HepG2 (cell line): ENCODE measurements at regions not wholly inside any gene's neighbourhood (a gene's known extent, or its start where the extent isn't known, plus 50 kb on each side); places are given as distances from the start of the nearest gene placed in this dataset.

Experiments used
- ATAC-seq: fragments of 200-7000 bp; cut with Tn5 transposase; 3 replicates; pipeline ENCODE4 v1.9.1; 2020; ENCODE audit warnings: mild to moderate bottlenecking, moderate library complexity
- BruUV-seq: library from RNA; stranded (reverse); fragments of 400-500 nt; replicated peaks from 2 replicates; lab custom pipeline; 2021; lab: Mats Ljungman, UMichigan
- CTCF ChIA-PET: fragments of 300-600 bp; formaldehyde crosslinking; extraction: SDS; loops from one replicate; lab custom pipeline; 2021; ENCODE audit warnings: low total read pairs, inconsistent platforms, low intra/inter-chr PET ratio; lab: Yijun Ruan, JAX
- POLR2A ChIA-PET: fragments of 350-600 bp; sonication (Branson Sonifier 250); formaldehyde crosslinking; loops from one replicate; lab custom pipeline; 2020; ENCODE audit warnings: antibody characterized with exemption, inconsistent platforms; lab: Yijun Ruan, JAX
- DNase-seq: peaks from one replicate; pipeline ENCODE4 v3.0.0-alpha.2; 2015; ENCODE audit warnings: low spot score
- FAIRE-seq: peaks from 3 replicates; lab custom pipeline; 2011; peaks lifted over from hg19 to GRCh38; lab: Jason Lieb, UNC
- H2AFZ ChIP-seq: one replicate; pipeline ENCODE4 v1.6.1; 2011; ENCODE audit warnings: low read length, inconsistent platforms
- H3K27ac ChIP-seq: fragments of 300-600 bp; 3 replicates; pipeline ENCODE4 v1.8.0; 2011; ENCODE audit warnings: mixed run types, mild to moderate bottlenecking, mixed read lengths, low read length, inconsistent platforms; ENCODE audit not compliant: insufficient read depth; ENCODE audit errors: extremely low read length
- H3K27me3 ChIP-seq, 2 experiments: fragments of 200-600 bp in 1 of 2; 2 replicates in 1 of 2; 3 replicates in 1 of 2; pipeline versions ENCODE4 v1.6.0 to v1.8.0; 2011; ENCODE audit warnings: low read length in 2 of 2, mild to moderate bottlenecking in 2 of 2, moderate library complexity in 2 of 2, inconsistent platforms in 1 of 2; ENCODE audit not compliant: insufficient read depth in 2 of 2, control insufficient read depth in 1 of 2
- H3K36me3 ChIP-seq, 2 experiments: fragments of 200-600 bp in 1 of 2; replicated peaks in 1 of 2; 2 replicates in 1 of 2; 3 replicates in 1 of 2; pipeline versions ENCODE4 v1.5.1 to v1.8.0; 2011; ENCODE audit warnings: low read length in 2 of 2, inconsistent platforms in 1 of 2; ENCODE audit not compliant: insufficient read depth in 2 of 2, control insufficient read depth in 1 of 2
- H3K4me1 ChIP-seq: 2 replicates; pipeline ENCODE4 v1.5.1; 2012; ENCODE audit warnings: low read length, inconsistent platforms; ENCODE audit not compliant: insufficient read depth
- H3K4me2 ChIP-seq: 2 replicates; pipeline ENCODE4 v1.6.0; 2011; ENCODE audit warnings: low read depth, low read length, inconsistent platforms
- H3K4me3 ChIP-seq, 3 experiments: fragments of 200-600 bp in 1 of 3; sonication (generic), shearing (Covaris generic) in 1 of 3; replicated peaks in 1 of 3; 2 replicates each; pipeline ENCODE4 v1.5.1; 2011 to 2016; ENCODE audit warnings: low read length in 3 of 3, inconsistent platforms in 2 of 3, low read depth in 2 of 3, mild to moderate bottlenecking in 2 of 3, control low read depth in 1 of 3, mixed read lengths in 1 of 3; ENCODE audit not compliant: insufficient read depth in 1 of 3
- H3K79me2 ChIP-seq: one replicate; pipeline ENCODE4 v1.6.1; 2011; ENCODE audit warnings: low read length, inconsistent platforms; ENCODE audit not compliant: insufficient read depth
- H3K9ac ChIP-seq: 2 replicates; pipeline ENCODE4 v1.6.0; 2011; ENCODE audit warnings: mild to moderate bottlenecking, low read depth, low read length, inconsistent platforms; ENCODE audit not compliant: insufficient read depth
- H3K9me3 ChIP-seq: 2 replicates; pipeline ENCODE4 v1.5.1; 2012; ENCODE audit warnings: mild to moderate bottlenecking, low read length
- H4K20me1 ChIP-seq: 2 replicates; pipeline ENCODE4 v1.6.0; 2011; ENCODE audit warnings: inconsistent platforms, mild to moderate bottlenecking, low read length, moderate library complexity; ENCODE audit not compliant: insufficient read depth
- ATF7 ChIP-seq, 2 experiments: fragments of 450-650 bp in 1 of 2; sonication (generic) in 1 of 2; formaldehyde crosslinking in 1 of 2; IDR thresholded peaks; 2 replicates each; pipeline versions ENCODE4 v1.4.0 to v1.6.1; 2016 to 2020; ENCODE audit warnings: antibody characterized with exemption in 1 of 2, mild to moderate bottlenecking in 1 of 2, missing genetic modification reagents in 1 of 2
- DNMT1 ChIP-seq: sonication (generic); formaldehyde crosslinking; IDR thresholded peaks from 2 replicates; pipeline ENCODE4 v1.5.1; 2020; ENCODE audit warnings: mild to moderate bottlenecking, missing genetic modification reagents
- EZH2 ChIP-seq: conservative IDR thresholded peaks from 2 replicates; pipeline ENCODE4 v1.6.1; 2012; ENCODE audit warnings: mild to moderate bottlenecking, low read depth, low read length, moderate library complexity
- MLX ChIP-seq: IDR thresholded peaks from 2 replicates; pipeline ENCODE4 v1.6.1; 2016
- PAF1 ChIP-seq: IDR thresholded peaks from 2 replicates; pipeline ENCODE4 v1.6.1; 2016; ENCODE audit warnings: missing genetic modification reagents, missing compliant biosample characterization
- RARG ChIP-seq: sonication (generic); formaldehyde crosslinking; IDR thresholded peaks from 2 replicates; pipeline ENCODE4 v1.4.0; 2020; ENCODE audit warnings: low read depth, mild to moderate bottlenecking, missing genetic modification reagents
- REL ChIP-seq: sonication (generic); formaldehyde crosslinking; conservative IDR thresholded peaks from 2 replicates; pipeline ENCODE4 v1.8.0; 2022; ENCODE audit warnings: mild to moderate bottlenecking, missing genetic modification reagents, moderate library complexity
- TGIF2 ChIP-seq: IDR thresholded peaks from 2 replicates; pipeline ENCODE4 v1.6.1; 2016; ENCODE audit warnings: control low read depth, missing compliant biosample characterization
- TRIM22 ChIP-seq: fragments of 450-650 bp; IDR thresholded peaks from 2 replicates; pipeline ENCODE4 v1.6.1; 2017
- U2AF2 ChIP-seq: fragments of 200-400 bp; formaldehyde crosslinking; IDR thresholded peaks from 2 replicates; pipeline ENCODE4 v1.6.1; 2017; ENCODE audit warnings: low read depth, mild to moderate bottlenecking, low read length
- ZNF383 ChIP-seq: sonication (generic); formaldehyde crosslinking; IDR thresholded peaks from 2 replicates; pipeline ENCODE4 v1.4.0; 2020; ENCODE audit warnings: missing genetic modification reagents, mild to moderate bottlenecking, borderline replicate concordance
- ZNF598 ChIP-seq: sonication (generic); formaldehyde crosslinking; IDR thresholded peaks from 2 replicates; pipeline ENCODE4 v1.5.1; 2020; ENCODE audit warnings: mild to moderate bottlenecking, missing genetic modification reagents, borderline replicate concordance
- ZNF713 ChIP-seq: sonication (generic); formaldehyde crosslinking; IDR thresholded peaks from 2 replicates; pipeline ENCODE4 v1.4.0; 2020; ENCODE audit warnings: mild to moderate bottlenecking, missing genetic modification reagents
- WGBS: methylation state at CpG from one replicate; pipeline ENCODE4 v1.1.6; 2017; ENCODE audit warnings: low lambda C conversion rate; 5-methylcytosine and 5-hydroxymethylcytosine counted together
- in situ Hi-C: cut with HindIII; loops from 2 replicates; pipeline ENCODE4 v1.10.0; 2017; ENCODE audit warnings: low pct_unique_long_range_greater_than_20kb; ENCODE audit not compliant: extremely low pct_ligation_motif_present
- intact Hi-C: fragments of 100-400 bp; cut with micrococcal nuclease; formaldehyde crosslinking; loops from one replicate; pipeline ENCODE4 v1.10.0; 2022; ENCODE audit not compliant: unreplicated experiment
- TF ChIP-seq, protein P1 (sequence below): sonication (generic); formaldehyde crosslinking; conservative IDR thresholded peaks from 2 replicates; pipeline ENCODE4 v1.8.0; 2022; ENCODE audit warnings: low read depth, missing genetic modification reagents
- TF ChIP-seq, protein P2 (sequence below): IDR thresholded peaks from 2 replicates; pipeline ENCODE4 v1.6.1; 2016; ENCODE audit warnings: missing biosample characterization, missing genetic modification reagents, low read depth

- TF ChIP-seq PAF1 (CRISPR knock-in tag), result no peak
- no peak overlapping the region for H3K4me3 ChIP-seq
- no peak for ATAC-seq
- no peak overlapping the region for H3K9ac ChIP-seq
- ChIA-PET CTCF (no interaction called here), POLR2A (no interaction called here)
- H3K4me2 ChIP-seq, result no peak overlapping the region
- no peak overlapping the region for H3K27ac ChIP-seq
- H3K36me3 ChIP-seq, result no peaks in the 10 kb centered on the region
- no TSS peak for BruUV-seq
- H3K27me3 ChIP-seq, result no peaks in the 10 kb centered on the region
- FAIRE-seq, result no peak
- 2% methylated on average over 7 of the region's 7 CpGs for WGBS
- H4K20me1 ChIP-seq, result no peaks in the 10 kb centered on the region
- in situ Hi-C loops, result no loop called here
- no peak overlapping the region for H2AFZ ChIP-seq
- no peaks in the 10 kb centered on the region for H3K4me1 ChIP-seq
- intact Hi-C loops, result no loop called here
- H3K79me2 ChIP-seq, result no peaks in the 10 kb centered on the region
- DNase-seq, result no peak
- H3K9me3 ChIP-seq, result peaks cover 59% of the 10 kb centered on the region
Measured at GRCh38 chr11:50275133-50275532, 242.5 kb downstream of the OR4C45 start.

GRCh38 chr11:50278756-50279155 is 246.1 kb downstream of the OR4C45 start:
- FAIRE-seq (no peak), ATAC-seq (no peak), DNase-seq (no peak)
- H3K36me3 ChIP-seq, result no peaks in the 10 kb centered on the region
- ChIA-PET POLR2A (no interaction called here), CTCF (no interaction called here)
- H3K4me3 ChIP-seq, result no peak overlapping the region
- peaks cover 62% of the 10 kb centered on the region for H3K9me3 ChIP-seq
- intact Hi-C loops (no loop called here), in situ Hi-C loops (no loop called here)
- WGBS, result 29% methylated on average over 24 of the region's 24 CpGs
- H3K27ac ChIP-seq, result no peak overlapping the region
- no peak overlapping the region for H3K9ac ChIP-seq
- H3K4me2 ChIP-seq, result no peak overlapping the region
- H2AFZ ChIP-seq, result no peak overlapping the region
- H3K4me1 ChIP-seq, result no peaks in the 10 kb centered on the region
- no peaks in the 10 kb centered on the region for H3K79me2 ChIP-seq
- H3K27me3 ChIP-seq, result no peaks in the 10 kb centered on the region
- no TSS peak for BruUV-seq
- H4K20me1 ChIP-seq, result no peaks in the 10 kb centered on the region
- TF ChIP-seq MLX, result no peak
- TF ChIP-seq ATF7 (IDR thresholded peaks at IDR 0.05), result no peak
- TF ChIP-seq ATF7 (CRISPR knock-in tag; IDR thresholded peaks at IDR 0.05), result no peak
- TF ChIP-seq, protein P1, sequence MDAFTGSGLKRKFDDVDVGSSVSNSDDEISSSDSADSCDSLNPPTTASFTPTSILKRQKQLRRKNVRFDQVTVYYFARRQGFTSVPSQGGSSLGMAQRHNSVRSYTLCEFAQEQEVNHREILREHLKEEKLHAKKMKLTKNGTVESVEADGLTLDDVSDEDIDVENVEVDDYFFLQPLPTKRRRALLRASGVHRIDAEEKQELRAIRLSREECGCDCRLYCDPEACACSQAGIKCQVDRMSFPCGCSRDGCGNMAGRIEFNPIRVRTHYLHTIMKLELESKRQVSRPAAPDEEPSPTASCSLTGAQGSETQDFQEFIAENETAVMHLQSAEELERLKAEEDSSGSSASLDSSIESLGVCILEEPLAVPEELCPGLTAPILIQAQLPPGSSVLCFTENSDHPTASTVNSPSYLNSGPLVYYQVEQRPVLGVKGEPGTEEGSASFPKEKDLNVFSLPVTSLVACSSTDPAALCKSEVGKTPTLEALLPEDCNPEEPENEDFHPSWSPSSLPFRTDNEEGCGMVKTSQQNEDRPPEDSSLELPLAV (CRISPR knock-in tag), result no peak
- no peak for TF ChIP-seq U2AF2
- no peak for TF ChIP-seq TGIF2 (CRISPR knock-in tag)
- TF ChIP-seq, protein P2, sequence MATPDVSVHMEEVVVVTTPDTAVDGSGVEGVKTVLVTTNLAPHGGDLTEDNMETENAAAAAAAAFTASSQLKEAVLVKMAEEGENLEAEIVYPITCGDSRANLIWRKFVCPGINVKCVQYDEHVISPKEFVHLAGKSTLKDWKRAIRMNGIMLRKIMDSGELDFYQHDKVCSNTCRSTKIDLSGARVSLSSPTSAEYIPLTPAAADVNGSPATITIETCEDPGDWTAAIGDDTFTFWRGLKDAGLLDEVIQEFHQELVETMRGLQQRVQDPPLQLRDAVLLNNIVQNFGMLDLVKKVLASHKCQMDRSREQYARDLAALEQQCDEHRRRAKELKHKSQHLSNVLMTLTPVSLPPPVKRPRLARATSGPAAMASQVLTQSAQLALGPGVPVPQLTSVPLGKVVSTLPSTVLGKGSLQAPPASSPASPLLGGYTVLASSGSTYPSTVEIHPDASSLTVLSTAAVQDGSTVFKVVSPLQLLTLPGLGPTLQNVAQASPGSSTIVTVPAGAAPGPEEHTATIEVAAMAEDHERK (CRISPR knock-in tag), result no peak
- no peak for TF ChIP-seq ZNF713 (CRISPR knock-in tag)
- TF ChIP-seq TRIM22, result no peak
- TF ChIP-seq ZNF598, result no peak
- no peak for TF ChIP-seq REL (CRISPR knock-in tag)
- no peak for TF ChIP-seq EZH2
- TF ChIP-seq ZNF383, result no peak
- TF ChIP-seq DNMT1 (CRISPR knock-in tag), result no peak
- TF ChIP-seq RARG (CRISPR knock-in tag), result no peak
